ENCODE measurements at regions not wholly inside any gene's neighbourhood (a gene's known extent, or its start where the extent isn't known, plus 50 kb on each side); places are given as distances from the start of the nearest gene placed in this dataset.
A peak's percentile ranks its signal among the peaks of the same experiment; 100 is the strongest.

DNA sequence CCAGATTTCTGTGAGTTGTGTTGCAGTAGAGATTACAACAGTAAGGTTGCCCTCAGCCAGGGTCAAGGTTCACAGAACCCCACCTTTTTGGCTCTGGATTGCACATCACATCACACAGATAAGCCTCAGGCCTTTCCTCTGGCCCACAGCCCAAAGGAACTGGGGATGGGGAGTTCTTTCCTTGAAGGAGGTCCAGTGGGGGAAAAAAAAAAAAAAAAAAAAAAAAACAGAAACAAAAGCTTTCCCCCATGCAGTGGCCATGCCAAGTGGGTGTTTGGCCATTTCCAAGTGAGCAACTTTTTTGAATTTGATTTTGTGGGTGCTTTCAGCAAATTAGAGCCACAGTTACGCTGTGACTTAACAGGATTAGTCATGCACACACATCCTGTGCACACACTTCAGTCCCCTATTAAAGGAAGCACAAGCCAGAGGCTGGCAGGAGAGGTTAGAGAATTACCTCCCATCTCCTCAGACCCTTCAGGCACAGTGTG lies 79.3 kb upstream of the NANOS1 start:
- TF ChIP-seq EZH2 (IDR thresholded peaks at IDR 0.05; ENCODE audit: low read length, missing control alignments) (no peak), CTCF (conservative IDR thresholded peaks at IDR 0.05 in 1 of 2, IDR thresholded peaks at IDR 0.05 in 1 of 2; ENCODE audit: low read depth in 1 of 2, low read length in 2 of 2) (no peak)
- Histone ChIP-seq H2AFZ (ENCODE audit: low read length) (no peak overlapping the region), H3K4me3 (replicated peaks in 1 of 4; ENCODE audit: control extremely low read depth in 1 of 4, insufficient read depth in 1 of 4, low read depth in 3 of 4, low read length in 4 of 4) (no peak overlapping the region), H3K27me3 (ENCODE audit: control insufficient read depth, insufficient read depth, low read length) (no peaks in the 10 kb centered on the region), H4K20me1 (ENCODE audit: control insufficient read depth, extremely low read depth, insufficient read depth, low read length) (no peaks in the 10 kb centered on the region), H3K9ac (ENCODE audit: insufficient read depth, low read length) (no peak overlapping the region), H3K27ac (ENCODE audit: insufficient read depth, low read length) (no peak overlapping the region), H3K36me3 (ENCODE audit: control insufficient read depth, insufficient read depth, low read length) (no peaks in the 10 kb centered on the region), H3K4me1 (ENCODE audit: control insufficient read depth, extremely low read depth, insufficient read depth, low read length) (no peaks in the 10 kb centered on the region), H3K4me2 (ENCODE audit: extremely low read depth, insufficient read depth, low read length) (no peak overlapping the region), H3K79me2 (ENCODE audit: control insufficient read depth, insufficient read depth, low read length) (no peaks in the 10 kb centered on the region), H3K9me3 (ENCODE audit: control insufficient read depth, insufficient read depth, low read depth, low read length) (no peaks in the 10 kb centered on the region)
- DNase-seq (ENCODE audit: low read depth in 2 of 2), result peak in 1 of 2 donors; percentile 45

GRCh38 chr10:118950997-118951637 lies 78.4 kb upstream of the NANOS1 start:
- Histone ChIP-seq H3K36me3 (ENCODE audit: control insufficient read depth, insufficient read depth, low read length) (no peaks in the 10 kb centered on the region), H3K27me3 (ENCODE audit: control insufficient read depth, insufficient read depth, low read length) (no peaks in the 10 kb centered on the region), H3K9ac (ENCODE audit: insufficient read depth, low read length) (no peak overlapping the region), H4K20me1 (ENCODE audit: control insufficient read depth, extremely low read depth, insufficient read depth, low read length) (no peaks in the 10 kb centered on the region), H3K4me3 (replicated peaks in 1 of 4; ENCODE audit: control extremely low read depth in 1 of 4, insufficient read depth in 1 of 4, low read depth in 3 of 4, low read length in 4 of 4) (no peak overlapping the region), H2AFZ (ENCODE audit: low read length) (no peak overlapping the region), H3K9me3 (ENCODE audit: control insufficient read depth, insufficient read depth, low read depth, low read length) (no peaks in the 10 kb centered on the region), H3K79me2 (ENCODE audit: control insufficient read depth, insufficient read depth, low read length) (no peaks in the 10 kb centered on the region), H3K4me1 (ENCODE audit: control insufficient read depth, extremely low read depth, insufficient read depth, low read length) (no peaks in the 10 kb centered on the region), H3K27ac (ENCODE audit: insufficient read depth, low read length) (no peak overlapping the region), H3K4me2 (ENCODE audit: extremely low read depth, insufficient read depth, low read length) (no peak overlapping the region)
- TF ChIP-seq CTCF (conservative IDR thresholded peaks at IDR 0.05 in 1 of 2, IDR thresholded peaks at IDR 0.05 in 1 of 2; ENCODE audit: low read depth in 1 of 2, low read length in 2 of 2), result no peak
- TF ChIP-seq EZH2 (IDR thresholded peaks at IDR 0.05; ENCODE audit: low read length, missing control alignments), result no peak
- DNase-seq (ENCODE audit: low read depth in 2 of 2), result no peak

GRCh38 chr10:118952493-118953295 lies 76.8 kb upstream of the NANOS1 start:
- Histone ChIP-seq H3K9me3 (ENCODE audit: control insufficient read depth, insufficient read depth, low read depth, low read length) (no peaks in the 10 kb centered on the region), H3K27me3 (ENCODE audit: control insufficient read depth, insufficient read depth, low read length) (peaks cover 3% of the 10 kb centered on the region), H2AFZ (ENCODE audit: low read length) (no peak overlapping the region), H3K27ac (ENCODE audit: insufficient read depth, low read length) (no peak overlapping the region), H3K4me1 (ENCODE audit: control insufficient read depth, extremely low read depth, insufficient read depth, low read length) (no peaks in the 10 kb centered on the region), H3K9ac (ENCODE audit: insufficient read depth, low read length) (no peak overlapping the region), H3K4me3 (replicated peaks in 1 of 4; ENCODE audit: control extremely low read depth in 1 of 4, insufficient read depth in 1 of 4, low read depth in 3 of 4, low read length in 4 of 4) (no peak overlapping the region), H4K20me1 (ENCODE audit: control insufficient read depth, extremely low read depth, insufficient read depth, low read length) (no peaks in the 10 kb centered on the region), H3K4me2 (ENCODE audit: extremely low read depth, insufficient read depth, low read length) (no peak overlapping the region), H3K79me2 (ENCODE audit: control insufficient read depth, insufficient read depth, low read length) (no peaks in the 10 kb centered on the region), H3K36me3 (ENCODE audit: control insufficient read depth, insufficient read depth, low read length) (no peaks in the 10 kb centered on the region)
- TF ChIP-seq EZH2 (IDR thresholded peaks at IDR 0.05; ENCODE audit: low read length, missing control alignments) (no peak), CTCF (conservative IDR thresholded peaks at IDR 0.05 in 1 of 2, IDR thresholded peaks at IDR 0.05 in 1 of 2; ENCODE audit: low read depth in 1 of 2, low read length in 2 of 2) (no peak)
- no peak for DNase-seq (ENCODE audit: low read depth in 2 of 2)

Data from fibroblast of lung (primary cell).